ENCODE measurements at regions not wholly inside any gene's neighbourhood (a gene's known extent, or its start where the extent isn't known, plus 50 kb on each side); places are given as distances from the start of the nearest gene placed in this dataset.

DNA sequence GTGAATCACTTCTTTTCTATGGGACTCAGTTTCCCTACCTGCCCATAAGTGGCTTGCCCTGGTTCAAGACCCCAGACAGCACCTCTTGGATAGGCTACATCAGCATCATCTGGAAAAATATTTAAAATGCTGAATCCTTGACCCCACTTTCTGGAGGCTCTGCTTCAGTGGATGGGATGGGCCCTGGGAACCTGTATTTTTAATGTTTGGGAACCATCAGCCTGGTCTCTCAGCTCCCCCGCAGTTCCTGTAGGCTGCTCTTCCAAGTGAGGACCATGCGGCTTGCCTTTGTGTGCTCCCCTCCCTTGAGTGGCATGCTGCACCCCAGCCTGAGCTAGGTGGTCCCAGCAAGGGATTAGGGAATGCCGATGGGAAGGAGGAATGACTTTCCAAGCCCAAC, 68.3 kb upstream of the CRHR1 start:
- no peak for DNase-seq (ENCODE audit: low spot score)

DNA sequence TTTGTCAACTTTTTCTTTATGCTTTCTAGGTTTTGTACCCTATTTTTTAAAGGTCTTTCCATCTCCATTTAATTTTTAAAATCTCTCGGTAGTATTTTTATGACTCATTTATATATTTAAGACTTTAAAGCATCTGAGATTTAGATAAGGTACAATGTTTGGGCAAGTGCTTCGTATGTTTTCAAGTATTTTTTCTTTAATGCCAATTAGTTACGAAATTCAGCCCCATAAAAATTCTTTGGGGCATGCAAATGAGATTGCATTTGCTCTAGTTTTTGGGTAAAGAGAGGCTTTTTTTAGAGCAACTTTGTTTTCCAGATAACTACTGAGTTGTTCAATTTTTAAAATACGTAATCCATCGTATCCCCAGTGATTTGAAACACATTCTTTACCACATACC, 65.3 kb upstream of the CRHR1 start:
- DNase-seq (ENCODE audit: low spot score): no peak

GRCh38 chr17:45719335-45720071, 64.6 kb upstream of the CRHR1 start:
- peak; percentile 93 for DNase-seq (ENCODE audit: low spot score)

DNA sequence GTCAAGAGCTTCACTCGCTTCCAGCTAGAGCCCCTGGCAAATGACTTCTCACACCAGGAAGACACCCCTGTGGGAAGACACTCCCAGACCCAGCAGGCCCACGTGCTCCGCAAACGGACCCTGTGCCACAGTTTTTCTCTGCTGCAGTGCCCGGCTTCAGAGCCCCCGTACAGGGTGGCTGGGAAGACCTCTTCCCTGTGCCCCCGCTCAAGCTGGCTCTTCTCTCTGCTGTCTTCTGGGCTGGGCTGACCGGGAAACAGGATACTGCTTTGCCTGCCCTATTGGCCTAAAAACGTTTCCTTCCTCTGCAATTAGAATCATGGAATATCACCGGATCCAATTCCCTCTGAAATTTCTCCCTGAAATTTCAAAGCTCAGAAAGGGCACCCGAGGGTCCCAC, 63.7 kb upstream of the CRHR1 start:
- DNase-seq (ENCODE audit: low spot score): no peak

GRCh38 chr17:45722161-45722560, 62.0 kb upstream of the CRHR1 start:
- DNase-seq (ENCODE audit: low spot score): peak; percentile 19

DNA sequence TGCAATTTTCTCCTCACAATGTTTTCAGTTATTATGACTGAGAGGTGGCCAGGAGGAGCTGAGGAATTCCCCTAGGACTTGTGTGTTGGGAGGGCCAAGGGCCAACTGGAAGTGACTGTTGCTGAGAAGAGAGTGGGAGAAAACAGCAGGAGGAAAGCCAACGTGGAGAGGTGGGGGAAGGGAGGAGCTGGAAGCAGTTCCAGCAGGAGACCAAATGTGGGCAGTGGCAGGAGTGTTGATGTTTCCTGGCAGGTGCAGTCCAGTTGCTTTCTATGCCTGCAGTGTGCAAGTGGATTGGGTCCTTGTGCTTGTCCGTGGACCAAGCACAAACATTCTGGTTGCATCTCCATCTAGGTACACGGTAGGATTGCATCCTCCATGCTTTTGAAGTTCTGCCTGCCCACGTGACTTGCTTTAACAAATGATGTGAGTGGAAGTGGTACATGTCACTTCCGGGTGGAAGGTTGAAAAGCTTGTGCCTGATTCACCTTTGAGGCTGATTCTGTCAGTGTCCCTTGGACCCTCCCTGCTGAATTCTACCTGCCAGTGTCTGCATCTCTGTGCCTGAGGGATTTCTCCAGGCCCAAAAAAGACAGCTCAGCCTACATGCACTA, 54.7 kb upstream of the CRHR1 start:
- DNase-seq (ENCODE audit: low spot score): no peak

DNA sequence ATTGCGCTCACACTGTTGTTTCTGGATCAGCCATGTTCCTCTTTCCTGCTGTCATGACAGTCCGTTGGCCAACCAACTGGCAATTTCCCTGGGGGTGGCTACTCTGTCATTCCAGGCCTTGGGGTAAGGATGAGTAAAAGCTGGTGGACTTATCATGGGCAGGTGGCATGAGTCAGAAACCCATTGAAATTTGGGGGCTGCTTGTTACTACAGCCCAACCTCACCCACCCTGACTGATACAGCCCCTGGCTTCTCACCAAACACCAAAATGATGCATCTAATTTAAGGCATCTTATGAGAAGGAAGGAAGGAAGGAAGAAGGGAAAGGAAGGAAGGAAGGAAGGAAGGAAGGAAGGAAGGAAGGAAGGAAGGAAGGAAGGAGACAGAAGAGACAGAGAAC, 53.9 kb upstream of the CRHR1 start:
- no peak for DNase-seq (ENCODE audit: low spot score)

DNA sequence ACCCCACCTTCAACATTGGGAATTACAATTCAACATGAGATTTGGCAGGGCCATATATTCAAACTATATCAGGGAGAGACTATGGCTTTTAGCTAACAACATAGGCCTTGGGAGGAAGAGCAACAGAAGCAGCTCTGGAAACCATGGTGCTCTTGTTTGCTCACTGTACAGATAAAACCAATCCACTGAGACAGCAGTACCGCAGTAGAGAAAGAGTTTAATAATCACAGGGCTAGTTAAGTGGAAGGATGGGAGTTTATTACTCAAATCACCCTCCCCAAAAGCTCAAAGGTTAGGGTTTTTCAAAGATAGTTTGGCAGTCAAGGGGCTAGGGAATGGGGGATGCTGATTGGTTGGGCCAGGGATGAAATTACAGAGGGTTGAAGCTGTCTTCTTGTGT, 52.7 kb upstream of the CRHR1 start:
- no peak for DNase-seq (ENCODE audit: low spot score)

- DNase-seq (ENCODE audit: low spot score): no peak
Measured at GRCh38 chr17:45732926-45733505, 51.1 kb upstream of the CRHR1 start.

DNA sequence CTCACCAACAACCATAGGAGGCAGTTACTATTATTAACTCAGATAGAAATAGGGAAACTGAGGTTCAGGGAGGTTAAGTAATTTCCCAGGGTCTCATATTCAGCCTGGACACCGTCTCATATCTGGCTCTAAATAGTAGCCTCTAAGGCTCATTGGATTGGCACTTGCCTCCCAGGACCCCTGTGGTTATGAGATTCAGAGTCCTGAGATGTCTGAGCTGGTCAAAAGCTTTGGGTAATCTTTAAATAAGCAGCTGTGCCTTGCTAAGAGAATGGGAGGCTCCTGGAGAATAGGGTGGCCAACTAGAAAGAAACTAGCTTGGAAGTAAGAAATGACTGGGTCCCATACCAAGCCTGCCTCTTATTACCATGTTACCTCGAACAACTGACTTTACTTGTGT, 50.3 kb upstream of the CRHR1 start:
- no peak for DNase-seq (ENCODE audit: low spot score)

Measured in AG08395 (cell line).